COLO668 (cell line): ENCODE measurements at regions not wholly inside any gene's neighbourhood (a gene's known extent, or its start where the extent isn't known, plus 50 kb on each side); places are given as distances from the start of the nearest gene placed in this dataset.

Experiments
- DNase-seq: peaks from one replicate; lab custom pipeline; 2025; ENCODE audit not compliant: unreplicated experiment; lab: John Stamatoyannopoulos, UW

DNA sequence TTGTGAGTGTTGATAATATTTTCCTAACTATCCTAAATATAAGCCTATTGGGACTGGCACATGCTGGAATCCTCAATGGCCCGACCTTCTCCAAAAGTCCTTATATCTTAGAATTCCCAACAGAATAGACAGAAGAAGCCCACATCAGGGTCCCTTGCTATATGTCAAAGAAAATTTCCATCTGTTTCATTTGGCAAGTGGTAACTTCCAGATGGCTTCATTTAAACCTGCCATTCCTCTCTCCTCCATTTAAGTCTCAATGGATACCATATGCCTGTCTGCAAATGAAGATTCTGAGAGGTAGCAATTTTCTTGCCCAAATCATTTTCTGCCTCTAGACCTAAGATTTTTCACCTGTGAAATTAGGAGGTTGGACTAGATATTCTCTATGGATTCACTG, 73.1 kb upstream of the KCNA4 start:
- no peak for DNase-seq

GRCh38 chr11:30091246-30091645, 74.4 kb upstream of the KCNA4 start:
- DNase-seq: no peak

- DNase-seq: no peak
Measured at GRCh38 chr11:30091737-30092136, 74.9 kb upstream of the KCNA4 start.

DNA sequence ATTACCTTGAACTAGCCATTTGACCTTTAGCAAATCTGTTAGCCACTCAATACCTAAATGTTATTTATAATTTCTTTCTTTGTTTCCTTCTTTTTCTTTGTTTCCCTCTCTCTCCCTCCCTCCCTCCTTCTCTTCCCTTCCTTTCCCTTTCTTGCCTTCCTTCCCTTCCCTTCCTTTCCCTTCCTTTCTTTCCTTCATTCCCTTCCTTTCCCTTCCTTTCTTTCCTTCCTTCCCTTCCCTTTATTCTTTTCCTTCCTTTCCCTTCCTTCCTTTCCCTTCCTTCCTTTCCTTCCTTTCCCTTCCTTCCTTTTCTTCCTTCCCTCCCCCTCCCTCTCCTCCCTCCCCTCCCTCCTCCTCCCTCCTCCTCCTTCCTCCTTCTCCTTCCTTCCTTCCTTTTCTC, 75.7 kb upstream of the KCNA4 start:
- DNase-seq: no peak

GRCh38 chr11:30100495-30100894, 83.7 kb upstream of the KCNA4 start:
- no peak for DNase-seq

GRCh38 chr11:30106222-30107181, 89.7 kb upstream of the KCNA4 start:
- no peak for DNase-seq

- DNase-seq: no peak
Measured at GRCh38 chr11:30107899-30108298, 91.1 kb upstream of the KCNA4 start.

- DNase-seq: no peak
Measured at GRCh38 chr11:30109774-30110173, 92.9 kb upstream of the KCNA4 start.

- DNase-seq: no peak
Measured at GRCh38 chr11:30110691-30111090, 93.9 kb upstream of the KCNA4 start.

GRCh38 chr11:30111786-30112185, 95.0 kb upstream of the KCNA4 start:
- no peak for DNase-seq

- no peak for DNase-seq
Measured at GRCh38 chr11:30113326-30113898, 96.6 kb upstream of the KCNA4 start.

GRCh38 chr11:30116512-30116911, 99.7 kb upstream of the KCNA4 start:
- DNase-seq: no peak

- no peak for DNase-seq
Measured at GRCh38 chr11:30120045-30120589, 103.3 kb upstream of the KCNA4 start.

- no peak for DNase-seq
Measured at GRCh38 chr11:30125456-30125855, 105.4 kb upstream of the FSHB start.

DNA sequence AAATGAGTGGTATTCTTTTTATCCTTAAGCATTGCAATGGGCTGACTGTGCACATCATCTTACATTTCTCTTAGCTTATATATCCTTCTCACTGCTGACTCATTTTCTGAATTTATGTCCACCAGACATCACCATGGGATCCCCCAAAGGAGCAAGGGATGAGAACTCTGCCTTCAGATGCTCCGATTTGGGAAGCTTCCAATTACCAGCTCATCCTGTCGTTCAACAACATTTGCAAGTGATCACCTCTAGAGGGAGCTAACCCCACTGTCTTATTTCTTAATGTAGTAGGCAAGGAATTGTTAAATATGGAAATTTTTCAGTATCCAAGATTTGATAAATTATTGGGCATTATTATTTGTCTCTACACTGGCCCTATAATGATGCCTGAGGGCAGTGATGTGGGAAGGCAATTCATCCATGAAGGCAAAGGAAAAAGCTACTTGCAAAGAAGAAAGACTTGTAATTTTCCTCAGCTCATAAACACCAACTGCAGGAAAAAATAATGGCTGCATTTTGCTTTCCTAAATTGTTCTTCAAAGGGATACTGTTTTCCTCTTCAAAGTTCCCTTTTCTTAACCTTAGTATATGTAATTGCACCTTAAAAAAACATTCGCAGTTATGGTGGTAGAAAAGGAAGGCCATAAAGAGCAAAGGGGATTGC, 102.4 kb upstream of the FSHB start:
- DNase-seq: no peak

GRCh38 chr11:30131535-30131934, 99.3 kb upstream of the FSHB start:
- DNase-seq: no peak

- DNase-seq: no peak
Measured at GRCh38 chr11:30133281-30133680, 97.5 kb upstream of the FSHB start.

- peak; percentile 3 for DNase-seq
Measured at GRCh38 chr11:30143098-30143705, 87.6 kb upstream of the FSHB start.

- DNase-seq: no peak
Measured at GRCh38 chr11:30147293-30147692, 83.5 kb upstream of the FSHB start.

DNA sequence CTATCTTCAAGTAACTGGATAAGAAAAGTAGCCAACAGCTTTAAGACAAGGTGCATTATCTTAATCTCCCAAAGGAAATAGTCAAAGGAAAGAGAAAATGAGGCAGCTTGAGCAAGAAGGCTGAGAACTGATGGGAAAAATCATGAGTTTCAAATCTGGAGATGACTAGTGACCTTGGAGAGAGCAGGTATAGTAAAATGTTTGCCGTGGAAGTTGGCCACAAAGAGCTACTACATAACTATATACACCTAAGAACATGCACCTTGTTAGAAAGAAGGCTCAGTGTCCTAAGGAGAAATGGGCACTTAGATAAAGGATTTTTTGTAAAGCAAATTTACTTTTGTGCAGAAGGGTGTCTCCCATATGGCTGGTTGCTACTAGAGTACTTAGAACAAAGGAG, 80.8 kb upstream of the FSHB start:
- DNase-seq: no peak

DNA sequence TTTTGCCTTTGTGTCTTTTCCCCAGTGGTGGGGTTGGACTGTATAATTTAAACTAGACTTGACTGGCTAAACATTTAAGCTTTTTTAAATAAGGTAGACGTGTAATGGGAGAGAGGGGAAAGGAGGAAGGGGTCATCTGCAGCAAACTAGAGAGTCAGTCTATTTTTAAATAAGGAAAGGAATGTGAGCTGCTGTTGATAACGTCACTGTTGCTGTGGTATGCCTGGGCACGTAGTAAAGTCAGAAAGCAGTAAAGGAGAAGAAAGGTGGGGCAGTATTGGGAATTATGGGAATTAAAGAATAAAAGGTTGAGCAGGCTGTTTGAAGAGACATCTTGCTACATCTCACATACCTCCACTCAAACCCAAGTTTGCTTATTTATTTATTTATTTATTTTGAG, 80.4 kb upstream of the FSHB start:
- DNase-seq: no peak
